ENCODE measurements at regions not wholly inside any gene's neighbourhood (a gene's known extent, or its start where the extent isn't known, plus 50 kb on each side); places are given as distances from the start of the nearest gene placed in this dataset.

- TF ChIP-seq CTCF (IDR thresholded peaks at IDR 0.05; ENCODE audit: insufficient read depth, low read length, poor library complexity, severe bottlenecking), result no peak
- no peak for DNase-seq (ENCODE audit: low read depth)
- H3K4me3 ChIP-seq (ENCODE audit: low read depth, low read length), result no peak overlapping the region
- no peaks in the 10 kb centered on the region for H3K36me3 ChIP-seq (ENCODE audit: control insufficient read depth, insufficient read depth, low read length)
- H3K27me3 ChIP-seq (ENCODE audit: control insufficient read depth, insufficient read depth, low read length), result no peaks in the 10 kb centered on the region
Observed at GRCh38 chr9:103898550-103898949, 195.6 kb upstream of the SMC2 start.

- no peaks in the 10 kb centered on the region for H3K27me3 ChIP-seq (ENCODE audit: control insufficient read depth, insufficient read depth, low read length)
- H3K4me3 ChIP-seq (ENCODE audit: low read depth, low read length), result no peak overlapping the region
- no peak for TF ChIP-seq CTCF (IDR thresholded peaks at IDR 0.05; ENCODE audit: insufficient read depth, low read length, poor library complexity, severe bottlenecking)
- no peak for DNase-seq (ENCODE audit: low read depth)
- no peaks in the 10 kb centered on the region for H3K36me3 ChIP-seq (ENCODE audit: control insufficient read depth, insufficient read depth, low read length)
Observed at GRCh38 chr9:103899866-103900265, 194.2 kb upstream of the SMC2 start.

- no peaks in the 10 kb centered on the region for H3K36me3 ChIP-seq (ENCODE audit: control insufficient read depth, insufficient read depth, low read length)
- H3K27me3 ChIP-seq (ENCODE audit: control insufficient read depth, insufficient read depth, low read length), result no peaks in the 10 kb centered on the region
- H3K4me3 ChIP-seq (ENCODE audit: low read depth, low read length), result no peak overlapping the region
- TF ChIP-seq CTCF (IDR thresholded peaks at IDR 0.05; ENCODE audit: insufficient read depth, low read length, poor library complexity, severe bottlenecking), result no peak
- no peak for DNase-seq (ENCODE audit: low read depth)
Observed at GRCh38 chr9:103900466-103900865, 193.6 kb upstream of the SMC2 start.

- TF ChIP-seq CTCF (IDR thresholded peaks at IDR 0.05; ENCODE audit: insufficient read depth, low read length, poor library complexity, severe bottlenecking), result no peak
- Histone ChIP-seq H3K4me3 (ENCODE audit: low read depth, low read length) (no peak overlapping the region), H3K27me3 (ENCODE audit: control insufficient read depth, insufficient read depth, low read length) (no peaks in the 10 kb centered on the region), H3K36me3 (ENCODE audit: control insufficient read depth, insufficient read depth, low read length) (no peaks in the 10 kb centered on the region)
- DNase-seq (ENCODE audit: low read depth), result no peak
Observed at GRCh38 chr9:103902263-103902662, 191.8 kb upstream of the SMC2 start.

- H3K27me3 ChIP-seq (ENCODE audit: control insufficient read depth, insufficient read depth, low read length), result no peaks in the 10 kb centered on the region
- H3K36me3 ChIP-seq (ENCODE audit: control insufficient read depth, insufficient read depth, low read length), result no peaks in the 10 kb centered on the region
- no peak overlapping the region for H3K4me3 ChIP-seq (ENCODE audit: low read depth, low read length)
- no peak for DNase-seq (ENCODE audit: low read depth)
- no peak for TF ChIP-seq CTCF (IDR thresholded peaks at IDR 0.05; ENCODE audit: insufficient read depth, low read length, poor library complexity, severe bottlenecking)
Observed at GRCh38 chr9:103904242-103904641, 189.9 kb upstream of the SMC2 start.

- no peaks in the 10 kb centered on the region for H3K36me3 ChIP-seq (ENCODE audit: control insufficient read depth, insufficient read depth, low read length)
- DNase-seq (ENCODE audit: low read depth), result no peak
- no peak for TF ChIP-seq CTCF (IDR thresholded peaks at IDR 0.05; ENCODE audit: insufficient read depth, low read length, poor library complexity, severe bottlenecking)
Observed at GRCh38 chr9:103913899-103914298, 180.2 kb upstream of the SMC2 start.

More at GRCh38 chr9:103913899-103914298, 180.2 kb upstream of the SMC2 start:
- Histone ChIP-seq H3K4me3 (ENCODE audit: low read depth, low read length) (no peak overlapping the region), H3K27me3 (ENCODE audit: control insufficient read depth, insufficient read depth, low read length) (no peaks in the 10 kb centered on the region)

Data from kidney epithelial cell (primary cell).